ENCODE measurements at regions not wholly inside any gene's neighbourhood (a gene's known extent, or its start where the extent isn't known, plus 50 kb on each side); places are given as distances from the start of the nearest gene placed in this dataset.

DNA sequence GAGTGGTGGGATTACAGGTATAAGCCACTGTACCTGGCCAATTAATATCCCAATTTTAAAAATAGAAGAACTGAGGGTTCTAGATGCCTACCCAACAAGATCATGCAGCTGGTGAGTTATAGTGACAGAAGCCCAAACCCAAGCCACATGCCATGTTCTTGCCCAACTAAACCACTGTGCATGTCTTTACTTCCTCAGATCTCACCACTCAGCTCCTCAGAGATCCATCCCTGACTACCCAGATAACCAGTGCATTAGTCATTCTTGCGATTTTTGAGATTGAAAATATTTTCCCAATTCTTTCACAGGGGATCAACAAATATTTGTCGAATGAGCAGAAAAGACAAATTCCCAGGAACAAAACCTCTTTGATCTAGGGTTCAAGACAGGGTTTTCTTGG, 303.1 kb downstream of the CBLN1 start:
- ChIA-PET CTCF (no interaction called here), POLR2A (no interaction called here)
- H3K36me3 ChIP-seq (ENCODE audit: control insufficient read depth, insufficient read depth, low read length) = no peaks in the 10 kb centered on the region
- H3K27me3 ChIP-seq (ENCODE audit: control insufficient read depth, insufficient read depth, low read length) = peaks cover 3% of the 10 kb centered on the region
- DNase-seq (ENCODE audit: low read depth) = no peak
- H3K4me3 ChIP-seq (ENCODE audit: low read depth, low read length) = no peak overlapping the region
- no peak for TF ChIP-seq CTCF (IDR thresholded peaks at IDR 0.05; ENCODE audit: insufficient read depth, low read depth, low read length)

DNA sequence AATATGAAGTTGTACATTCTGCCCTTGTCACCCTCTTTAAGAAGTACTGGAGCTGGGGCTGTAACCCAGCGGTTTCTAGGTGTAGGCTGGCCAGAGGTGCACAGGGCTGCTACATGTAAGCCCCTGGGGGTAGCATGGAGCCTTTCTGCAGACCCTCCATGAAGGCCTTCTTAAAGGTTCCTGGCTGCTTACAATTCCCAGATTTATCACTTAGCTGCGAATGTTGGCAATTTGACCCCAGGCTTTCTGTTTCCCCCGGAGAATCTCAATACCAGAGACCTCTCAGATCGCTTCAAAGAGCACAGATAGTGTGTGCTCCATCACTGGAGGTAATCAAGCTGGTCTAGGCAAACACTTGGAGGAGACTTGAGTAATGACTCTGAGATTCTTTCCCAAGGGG, 309.4 kb downstream of the CBLN1 start:
- ChIA-PET CTCF (interaction anchor here (0.9 to 1.1 kb wide), 2 partner anchors 9 to 27 kb away, joined by 3 to 4 read pairs; no protein-coding TSS in a partner anchor), POLR2A (no interaction called here)
- no peak overlapping the region for H3K4me3 ChIP-seq (ENCODE audit: low read depth, low read length)
- H3K36me3 ChIP-seq (ENCODE audit: control insufficient read depth, insufficient read depth, low read length) = no peaks in the 10 kb centered on the region
- DNase-seq (ENCODE audit: low read depth) = no peak
- TF ChIP-seq CTCF (IDR thresholded peaks at IDR 0.05; ENCODE audit: insufficient read depth, low read depth, low read length) = no peak
- peaks cover 3% of the 10 kb centered on the region; the same call in 1 of the 2 replicates for H3K27me3 ChIP-seq (ENCODE audit: control insufficient read depth, insufficient read depth, low read length)

- Histone ChIP-seq H3K27me3 (ENCODE audit: control insufficient read depth, insufficient read depth, low read length) (peaks cover 3% of the 10 kb centered on the region; the same call in 1 of the 2 replicates), H3K4me3 (ENCODE audit: low read depth, low read length) (no peak overlapping the region), H3K36me3 (ENCODE audit: control insufficient read depth, insufficient read depth, low read length) (no peaks in the 10 kb centered on the region)
- POLR2A ChIA-PET = no interaction called here
- CTCF ChIA-PET = interaction anchor here (0.6 to 1.1 kb wide), 3 partner anchors 9 to 667 kb away, joined by 3 to 4 read pairs (median 3); no protein-coding TSS in a partner anchor
- no peak for TF ChIP-seq CTCF (IDR thresholded peaks at IDR 0.05; ENCODE audit: insufficient read depth, low read depth, low read length)
- no peak for DNase-seq (ENCODE audit: low read depth)
Measured at GRCh38 chr16:48971571-48972077, 310.0 kb downstream of the CBLN1 start.

GRCh38 chr16:48970216-48970615, 311.4 kb downstream of the CBLN1 start:
- Histone ChIP-seq H3K27me3 (ENCODE audit: control insufficient read depth, insufficient read depth, low read length) (peaks cover 3% of the 10 kb centered on the region; the same call in 1 of the 2 replicates), H3K4me3 (ENCODE audit: low read depth, low read length) (no peak overlapping the region), H3K36me3 (ENCODE audit: control insufficient read depth, insufficient read depth, low read length) (no peaks in the 10 kb centered on the region)
- ChIA-PET CTCF (no interaction called here), POLR2A (no interaction called here)
- no peak for TF ChIP-seq CTCF (IDR thresholded peaks at IDR 0.05; ENCODE audit: insufficient read depth, low read depth, low read length)
- DNase-seq (ENCODE audit: low read depth) = no peak

DNA sequence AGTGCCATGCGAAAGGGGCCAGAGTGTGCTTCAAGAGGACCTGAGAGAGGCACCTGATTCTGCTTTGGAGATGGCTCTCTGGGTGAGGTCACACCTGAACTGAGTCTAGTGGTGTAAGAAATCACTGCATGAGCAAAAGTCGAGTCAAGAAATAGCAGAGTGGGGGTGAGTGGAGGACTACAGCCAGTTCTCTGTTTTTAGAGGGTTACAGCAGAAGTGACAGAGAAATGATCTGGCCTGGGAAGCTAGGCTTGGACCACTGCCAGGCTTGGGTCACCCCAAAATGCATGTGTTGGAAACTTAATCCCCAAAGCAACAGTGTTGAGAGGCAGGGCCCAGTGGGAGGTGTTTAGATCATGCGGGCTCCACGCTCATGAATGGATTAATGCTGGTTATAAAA, 312.0 kb downstream of the CBLN1 start:
- ChIA-PET POLR2A (no interaction called here), CTCF (no interaction called here)
- no peak for DNase-seq (ENCODE audit: low read depth)
- no peak for TF ChIP-seq CTCF (IDR thresholded peaks at IDR 0.05; ENCODE audit: insufficient read depth, low read depth, low read length)
- Histone ChIP-seq H3K27me3 (ENCODE audit: control insufficient read depth, insufficient read depth, low read length) (0 out of 2 replicates have a peak, but pooled peaks cover 2% of the 10 kb centered on the region), H3K4me3 (ENCODE audit: low read depth, low read length) (no peak overlapping the region), H3K36me3 (ENCODE audit: control insufficient read depth, insufficient read depth, low read length) (no peaks in the 10 kb centered on the region)

Data from BJ (cell line).